Liver (tissue), 3 donors: ENCODE measurements at regions not wholly inside any gene's neighbourhood (a gene's known extent, or its start where the extent isn't known, plus 50 kb on each side); places are given as distances from the start of the nearest gene placed in this dataset.

Experiments
- EGR1 ChIP-seq, 2 donors: IDR thresholded peaks; 2 replicates each; pipeline ENCODE4 v1.6.1; 2016 to 2018; ENCODE audit warnings: antibody characterized with exemption in 2 of 2, low read depth in 2 of 2
- FOXA2 ChIP-seq: IDR thresholded peaks from 2 replicates; pipeline ENCODE4 v1.6.1; 2016; ENCODE audit warnings: antibody characterized with exemption
- HNF4A ChIP-seq, 2 donors: conservative IDR thresholded peaks; 2 replicates each; pipeline ENCODE4 v1.6.1; 2016; ENCODE audit warnings: antibody characterized with exemption in 2 of 2, mild to moderate bottlenecking in 2 of 2
- JUND ChIP-seq, 2 donors: IDR thresholded peaks; 2 replicates each; pipeline ENCODE4 v1.6.1; 2016; ENCODE audit warnings: antibody characterized with exemption in 2 of 2
- RAD21 ChIP-seq, 2 donors: IDR thresholded peaks; 2 replicates each; pipeline ENCODE4 v1.6.1; 2016; ENCODE audit warnings: antibody characterized with exemption in 2 of 2, mild to moderate bottlenecking in 2 of 2
- RXRA ChIP-seq, 2 donors: IDR thresholded peaks; 2 replicates each; pipeline ENCODE4 v1.6.1; 2017 to 2018; ENCODE audit warnings: antibody characterized with exemption in 2 of 2, mild to moderate bottlenecking in 1 of 2
- TAF1 ChIP-seq: conservative IDR thresholded peaks from 2 replicates; pipeline ENCODE4 v1.6.1; 2016; ENCODE audit warnings: antibody characterized with exemption, mild to moderate bottlenecking
- YY1 ChIP-seq: IDR thresholded peaks from 2 replicates; pipeline ENCODE4 v1.6.1; 2016; ENCODE audit warnings: antibody characterized with exemption, mild to moderate bottlenecking
- ZBTB33 ChIP-seq: IDR thresholded peaks from 2 replicates; pipeline ENCODE4 v1.6.1; 2016; ENCODE audit warnings: antibody characterized with exemption
- TF ChIP-seq, protein P1 (sequence below): IDR thresholded peaks from 2 replicates; pipeline ENCODE4 v1.6.1; 2016; ENCODE audit warnings: antibody characterized with exemption, mild to moderate bottlenecking
- TF ChIP-seq, protein P2 (sequence below): fragments of 150-350 bp; IDR thresholded peaks from 2 replicates; pipeline ENCODE4 v1.5.1; 2017; ENCODE audit warnings: improper control_type of control experiment, low read depth, low read length; ENCODE audit not compliant: missing input control
- TF ChIP-seq, protein P3 (sequence below): IDR thresholded peaks from 2 replicates; pipeline ENCODE4 v1.6.1; 2016; ENCODE audit warnings: antibody characterized with exemption
- donor health status: healthy.
- donor health status: healthy.

- TF ChIP-seq, protein P1, sequence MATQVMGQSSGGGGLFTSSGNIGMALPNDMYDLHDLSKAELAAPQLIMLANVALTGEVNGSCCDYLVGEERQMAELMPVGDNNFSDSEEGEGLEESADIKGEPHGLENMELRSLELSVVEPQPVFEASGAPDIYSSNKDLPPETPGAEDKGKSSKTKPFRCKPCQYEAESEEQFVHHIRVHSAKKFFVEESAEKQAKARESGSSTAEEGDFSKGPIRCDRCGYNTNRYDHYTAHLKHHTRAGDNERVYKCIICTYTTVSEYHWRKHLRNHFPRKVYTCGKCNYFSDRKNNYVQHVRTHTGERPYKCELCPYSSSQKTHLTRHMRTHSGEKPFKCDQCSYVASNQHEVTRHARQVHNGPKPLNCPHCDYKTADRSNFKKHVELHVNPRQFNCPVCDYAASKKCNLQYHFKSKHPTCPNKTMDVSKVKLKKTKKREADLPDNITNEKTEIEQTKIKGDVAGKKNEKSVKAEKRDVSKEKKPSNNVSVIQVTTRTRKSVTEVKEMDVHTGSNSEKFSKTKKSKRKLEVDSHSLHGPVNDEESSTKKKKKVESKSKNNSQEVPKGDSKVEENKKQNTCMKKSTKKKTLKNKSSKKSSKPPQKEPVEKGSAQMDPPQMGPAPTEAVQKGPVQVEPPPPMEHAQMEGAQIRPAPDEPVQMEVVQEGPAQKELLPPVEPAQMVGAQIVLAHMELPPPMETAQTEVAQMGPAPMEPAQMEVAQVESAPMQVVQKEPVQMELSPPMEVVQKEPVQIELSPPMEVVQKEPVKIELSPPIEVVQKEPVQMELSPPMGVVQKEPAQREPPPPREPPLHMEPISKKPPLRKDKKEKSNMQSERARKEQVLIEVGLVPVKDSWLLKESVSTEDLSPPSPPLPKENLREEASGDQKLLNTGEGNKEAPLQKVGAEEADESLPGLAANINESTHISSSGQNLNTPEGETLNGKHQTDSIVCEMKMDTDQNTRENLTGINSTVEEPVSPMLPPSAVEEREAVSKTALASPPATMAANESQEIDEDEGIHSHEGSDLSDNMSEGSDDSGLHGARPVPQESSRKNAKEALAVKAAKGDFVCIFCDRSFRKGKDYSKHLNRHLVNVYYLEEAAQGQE = no peak
- TF ChIP-seq, protein P2, sequence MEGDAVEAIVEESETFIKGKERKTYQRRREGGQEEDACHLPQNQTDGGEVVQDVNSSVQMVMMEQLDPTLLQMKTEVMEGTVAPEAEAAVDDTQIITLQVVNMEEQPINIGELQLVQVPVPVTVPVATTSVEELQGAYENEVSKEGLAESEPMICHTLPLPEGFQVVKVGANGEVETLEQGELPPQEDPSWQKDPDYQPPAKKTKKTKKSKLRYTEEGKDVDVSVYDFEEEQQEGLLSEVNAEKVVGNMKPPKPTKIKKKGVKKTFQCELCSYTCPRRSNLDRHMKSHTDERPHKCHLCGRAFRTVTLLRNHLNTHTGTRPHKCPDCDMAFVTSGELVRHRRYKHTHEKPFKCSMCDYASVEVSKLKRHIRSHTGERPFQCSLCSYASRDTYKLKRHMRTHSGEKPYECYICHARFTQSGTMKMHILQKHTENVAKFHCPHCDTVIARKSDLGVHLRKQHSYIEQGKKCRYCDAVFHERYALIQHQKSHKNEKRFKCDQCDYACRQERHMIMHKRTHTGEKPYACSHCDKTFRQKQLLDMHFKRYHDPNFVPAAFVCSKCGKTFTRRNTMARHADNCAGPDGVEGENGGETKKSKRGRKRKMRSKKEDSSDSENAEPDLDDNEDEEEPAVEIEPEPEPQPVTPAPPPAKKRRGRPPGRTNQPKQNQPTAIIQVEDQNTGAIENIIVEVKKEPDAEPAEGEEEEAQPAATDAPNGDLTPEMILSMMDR = no peak
- no peak for TF ChIP-seq FOXA2
- TF ChIP-seq RXRA (IDR thresholded peaks at IDR 0.05) = no peak
- TF ChIP-seq EGR1 (IDR thresholded peaks at IDR 0.05; ENCODE audit: low read depth in 2 of 2) = no peak
- TF ChIP-seq RAD21 (IDR thresholded peaks at IDR 0.05) = no peak
- TF ChIP-seq ZBTB33 = no peak
- TF ChIP-seq TAF1 = no peak
- TF ChIP-seq, protein P3, sequence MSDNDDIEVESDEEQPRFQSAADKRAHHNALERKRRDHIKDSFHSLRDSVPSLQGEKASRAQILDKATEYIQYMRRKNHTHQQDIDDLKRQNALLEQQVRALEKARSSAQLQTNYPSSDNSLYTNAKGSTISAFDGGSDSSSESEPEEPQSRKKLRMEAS = no peak
- TF ChIP-seq YY1 = no peak
- no peak for TF ChIP-seq JUND (IDR thresholded peaks at IDR 0.05)
- no peak for TF ChIP-seq HNF4A (conservative IDR thresholded peaks at IDR 0.05)
Measured at GRCh38 chr5:25387953-25388352, 743.2 kb upstream of the CDH10 start.
